HG02943 (cell line): ENCODE measurements at regions not wholly inside any gene's neighbourhood (a gene's known extent, or its start where the extent isn't known, plus 50 kb on each side); places are given as distances from the start of the nearest gene placed in this dataset.
"Not testable (repeated sequence)": the region's sequence is repeated elsewhere in the genome, so short reads cannot be mapped to it uniquely, and the experiment has no call there.

Experiments
- ATAC-seq: cut with Tn5 transposase; IDR thresholded peaks from one replicate; pipeline ENCODE4 v1.9.1; 2021; ENCODE audit warnings: mild to moderate bottlenecking, low read depth, moderate library complexity; ENCODE audit not compliant: unreplicated experiment

- ATAC-seq, result no peak
Observed at GRCh38 chr5:92181656-92182055, 798.5 kb upstream of the ARRDC3 start.

GRCh38 chr5:92180391-92180790, 797.3 kb upstream of the ARRDC3 start:
- ATAC-seq, result no peak

- no peak for ATAC-seq
Observed at GRCh38 chr5:92179651-92180050, 796.5 kb upstream of the ARRDC3 start.

GRCh38 chr5:92177926-92178487, 794.9 kb upstream of the ARRDC3 start:
- no peak for ATAC-seq

- ATAC-seq, result no peak
Observed at GRCh38 chr5:92163906-92164305, 780.8 kb upstream of the ARRDC3 start.

GRCh38 chr5:92147798-92148197, 764.7 kb upstream of the ARRDC3 start:
- no peak for ATAC-seq

- ATAC-seq, result no peak
Observed at GRCh38 chr5:92147266-92147665, 764.1 kb upstream of the ARRDC3 start.

- no peak for ATAC-seq
Observed at GRCh38 chr5:92145852-92146251, 762.7 kb upstream of the ARRDC3 start.

GRCh38 chr5:92144824-92145223, 761.7 kb upstream of the ARRDC3 start:
- ATAC-seq, result no peak

GRCh38 chr5:92132294-92132908, 749.3 kb upstream of the ARRDC3 start:
- ATAC-seq, result not testable (repeated sequence)

- ATAC-seq, result no peak
Observed at GRCh38 chr5:92126182-92126581, 743.1 kb upstream of the ARRDC3 start.

- no peak for ATAC-seq
Observed at GRCh38 chr5:92119110-92119509, 736.0 kb upstream of the ARRDC3 start.

GRCh38 chr5:92106808-92107207, 723.7 kb upstream of the ARRDC3 start:
- ATAC-seq, result no peak

GRCh38 chr5:92104126-92104525, 721.0 kb upstream of the ARRDC3 start:
- no peak for ATAC-seq

- no peak for ATAC-seq
Observed at GRCh38 chr5:92102313-92102712, 719.2 kb upstream of the ARRDC3 start.

GRCh38 chr5:92092239-92092638, 709.1 kb upstream of the ARRDC3 start:
- ATAC-seq, result no peak

- no peak for ATAC-seq
Observed at GRCh38 chr5:92086059-92086811, 703.1 kb upstream of the ARRDC3 start.

GRCh38 chr5:92081958-92082712, 699.0 kb upstream of the ARRDC3 start:
- ATAC-seq, result no peak

- ATAC-seq, result no peak
Observed at GRCh38 chr5:92070786-92071185, 687.7 kb upstream of the ARRDC3 start.

GRCh38 chr5:92064993-92065392, 681.9 kb upstream of the ARRDC3 start:
- ATAC-seq, result no peak

GRCh38 chr5:92051741-92052140, 668.6 kb upstream of the ARRDC3 start:
- ATAC-seq, result no peak
